SHP77 (cell line): ENCODE measurements at regions not wholly inside any gene's neighbourhood (a gene's known extent, or its start where the extent isn't known, plus 50 kb on each side); places are given as distances from the start of the nearest gene placed in this dataset.
"Not testable (repeated sequence)": the region's sequence is repeated elsewhere in the genome, so short reads cannot be mapped to it uniquely, and the experiment has no call there.

ENCODE experiments used
- DNase-seq, 2 experiments: peaks; one replicate each; lab custom pipeline; 2025; lab: John Stamatoyannopoulos, UW

- DNase-seq, result no peak
Measured at GRCh38 chr10:34015700-34016099, 681.2 kb upstream of the NRP1 start.

GRCh38 chr10:34013235-34013634 is 678.8 kb upstream of the NRP1 start:
- no peak for DNase-seq

- DNase-seq, result no peak
Measured at GRCh38 chr10:34010891-34011290, 676.4 kb upstream of the NRP1 start.

GRCh38 chr10:34010228-34010627 is 675.8 kb upstream of the NRP1 start:
- DNase-seq, result not testable (repeated sequence)

- no peak for DNase-seq
Measured at GRCh38 chr10:34008656-34009055, 674.2 kb upstream of the NRP1 start.

GRCh38 chr10:34006471-34006870 is 672.0 kb upstream of the NRP1 start:
- DNase-seq, result no peak

GRCh38 chr10:34003561-34003960 is 669.1 kb upstream of the NRP1 start:
- no peak for DNase-seq

- DNase-seq, result no peak
Measured at GRCh38 chr10:34002896-34003295, 668.4 kb upstream of the NRP1 start.

- no peak for DNase-seq
Measured at GRCh38 chr10:34001831-34002230, 667.4 kb upstream of the NRP1 start.

- DNase-seq, result no peak
Measured at GRCh38 chr10:34001087-34001580, 666.7 kb upstream of the NRP1 start.

GRCh38 chr10:33993917-33994316 is 659.5 kb upstream of the NRP1 start:
- DNase-seq, result no peak

- no peak for DNase-seq
Measured at GRCh38 chr10:33991924-33992323, 657.5 kb upstream of the NRP1 start.

- DNase-seq, result no peak
Measured at GRCh38 chr10:33986515-33986914, 652.0 kb upstream of the NRP1 start.

GRCh38 chr10:33986016-33986415 is 651.5 kb upstream of the NRP1 start:
- no peak for DNase-seq

GRCh38 chr10:33982995-33983394 is 648.5 kb upstream of the NRP1 start:
- DNase-seq, result no peak

GRCh38 chr10:33981301-33981700 is 646.8 kb upstream of the NRP1 start:
- DNase-seq, result no peak

GRCh38 chr10:33979195-33979594 is 644.7 kb upstream of the NRP1 start:
- no peak for DNase-seq

GRCh38 chr10:33975481-33975880 is 641.0 kb upstream of the NRP1 start:
- DNase-seq, result no peak

- no peak for DNase-seq
Measured at GRCh38 chr10:33974976-33975478, 640.6 kb upstream of the NRP1 start.

GRCh38 chr10:33968983-33969382 is 634.5 kb upstream of the NRP1 start:
- DNase-seq, result no peak

GRCh38 chr10:33967606-33968120 is 633.2 kb upstream of the NRP1 start:
- no peak for DNase-seq

GRCh38 chr10:33966946-33967345 is 632.5 kb upstream of the NRP1 start:
- no peak for DNase-seq

GRCh38 chr10:33965795-33966581 is 631.5 kb upstream of the NRP1 start:
- no peak for DNase-seq

- DNase-seq, result no peak
Measured at GRCh38 chr10:33963729-33964128, 629.3 kb upstream of the NRP1 start.
